Hepatocyte (in vitro differentiated cells): ENCODE measurements at regions not wholly inside any gene's neighbourhood (a gene's known extent, or its start where the extent isn't known, plus 50 kb on each side); places are given as distances from the start of the nearest gene placed in this dataset.
A peak's percentile ranks its signal among the peaks of the same experiment; 100 is the strongest.

Source experiments
- DNase-seq: peaks from one replicate; pipeline ENCODE4 v3.0.0-alpha.2; 2016; ENCODE audit warnings: low spot score
- H2AFZ ChIP-seq: fragments of 200-600 bp; sonication (generic); 2 replicates; pipeline ENCODE4 v1.6.0; 2016; ENCODE audit warnings: antibody characterized with exemption, mild to moderate bottlenecking
- H3K27ac ChIP-seq: fragments of 200-600 bp; sonication (generic); 2 replicates; pipeline ENCODE4 v1.5.1; 2016; ENCODE audit warnings: mild to moderate bottlenecking
- H3K27me3 ChIP-seq: fragments of 200-600 bp; sonication (generic); 2 replicates; pipeline ENCODE4 v1.6.1; 2016
- H3K36me3 ChIP-seq: fragments of 200-600 bp; sonication (generic); replicated peaks from 2 replicates; pipeline ENCODE4 v1.5.1; 2016; ENCODE audit warnings: low read depth; ENCODE audit not compliant: insufficient read depth
- H3K4me1 ChIP-seq: fragments of 200-600 bp; sonication (generic); 2 replicates; pipeline ENCODE4 v1.5.1; 2016; ENCODE audit warnings: mild to moderate bottlenecking, moderate library complexity; ENCODE audit not compliant: insufficient read depth
- H3K4me2 ChIP-seq: fragments of 200-600 bp; sonication (generic); 2 replicates; pipeline ENCODE4 v1.6.0; 2016
- H3K4me3 ChIP-seq: fragments of 200-600 bp; sonication (generic); 2 replicates; pipeline ENCODE4 v1.5.1; 2016; ENCODE audit warnings: mild to moderate bottlenecking
- H3K79me2 ChIP-seq: fragments of 200-600 bp; sonication (generic); 2 replicates; pipeline ENCODE4 v1.6.0; 2017; ENCODE audit warnings: mild to moderate bottlenecking
- H3K9me2 ChIP-seq: fragments of 200-600 bp; sonication (generic); replicated peaks from 2 replicates; pipeline ENCODE4 v1.6.0; 2017; ENCODE audit warnings: mild to moderate bottlenecking; ENCODE audit not compliant: insufficient read depth
- H3K9me3 ChIP-seq: fragments of 200-600 bp; sonication (generic); 2 replicates; pipeline ENCODE4 v1.5.1; 2016; ENCODE audit warnings: low read depth, mild to moderate bottlenecking
- H4K20me1 ChIP-seq: fragments of 200-600 bp; sonication (generic); 2 replicates; pipeline ENCODE4 v1.6.0; 2016; ENCODE audit warnings: mild to moderate bottlenecking; ENCODE audit not compliant: insufficient read depth, poor library complexity, severe bottlenecking
- EZH2 ChIP-seq: fragments of 200-600 bp; sonication (generic); IDR thresholded peaks from 2 replicates; pipeline ENCODE4 v1.6.1; 2016; ENCODE audit warnings: antibody characterized with exemption, mild to moderate bottlenecking, borderline replicate concordance
- EZH2phosphoT487 ChIP-seq: fragments of 200-600 bp; sonication (generic); IDR thresholded peaks from one replicate; pipeline ENCODE4 v1.6.1; 2018; ENCODE audit warnings: antibody characterized with exemption, mild to moderate bottlenecking, low read depth, moderate library complexity; ENCODE audit not compliant: unreplicated experiment, severe bottlenecking
- WGBS: methylation state at CpG from one replicate; pipeline ENCODE4 v1.1.6; 2016; ENCODE audit warnings: low lambda C conversion rate; ENCODE audit errors: missing lambda C conversion rate; 5-methylcytosine and 5-hydroxymethylcytosine counted together
- TF ChIP-seq, protein P1 (sequence below): fragments of 200-600 bp; sonication (generic); IDR thresholded peaks from 2 replicates; pipeline ENCODE4 v1.5.1; 2016; ENCODE audit warnings: antibody characterized with exemption, mild to moderate bottlenecking; ENCODE audit not compliant: poor library complexity

DNA sequence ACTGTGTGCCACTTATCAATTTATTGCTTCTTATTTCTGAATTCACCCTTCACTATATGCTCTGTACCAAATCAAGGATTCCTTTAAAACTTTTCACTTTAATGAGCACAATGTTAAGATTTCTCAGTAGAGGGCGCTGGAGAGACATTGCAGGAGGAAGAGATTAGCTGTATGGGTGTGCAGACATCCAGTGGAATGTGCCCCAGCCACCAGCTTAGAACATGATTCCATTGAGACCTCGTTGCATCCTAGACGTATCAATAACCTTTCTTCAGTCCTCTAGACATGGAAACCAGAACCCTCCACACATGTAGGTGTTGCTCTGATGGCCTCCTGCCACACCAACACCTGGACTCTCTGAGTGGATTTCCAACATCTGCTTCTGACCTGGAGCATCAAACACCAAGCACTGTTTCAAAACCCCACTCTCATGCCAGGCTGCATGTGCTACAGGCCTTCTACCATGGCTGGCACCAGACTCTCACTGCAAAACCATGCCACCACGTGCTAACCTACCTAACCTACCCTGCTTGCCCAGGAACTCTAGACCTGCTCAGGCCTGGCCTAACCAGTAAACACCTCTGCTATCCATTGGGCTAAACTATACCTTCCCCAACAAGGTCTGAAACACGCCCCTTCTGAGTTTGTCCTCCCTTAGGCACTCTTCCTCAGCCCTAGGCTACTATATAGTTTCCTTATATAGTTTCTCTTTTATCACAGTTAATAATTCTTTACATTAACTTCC is 633.2 kb upstream of the PKDCC start:
- WGBS: 49% methylated on average over 5 of the region's 5 CpGs
- H4K20me1 ChIP-seq: no peaks in the 10 kb centered on the region
- H3K79me2 ChIP-seq: no peaks in the 10 kb centered on the region
- H2AFZ ChIP-seq: no peak overlapping the region
- H3K9me2 ChIP-seq: no peaks in the 10 kb centered on the region
- no peak for TF ChIP-seq EZH2phosphoT487
- TF ChIP-seq, protein P1, sequence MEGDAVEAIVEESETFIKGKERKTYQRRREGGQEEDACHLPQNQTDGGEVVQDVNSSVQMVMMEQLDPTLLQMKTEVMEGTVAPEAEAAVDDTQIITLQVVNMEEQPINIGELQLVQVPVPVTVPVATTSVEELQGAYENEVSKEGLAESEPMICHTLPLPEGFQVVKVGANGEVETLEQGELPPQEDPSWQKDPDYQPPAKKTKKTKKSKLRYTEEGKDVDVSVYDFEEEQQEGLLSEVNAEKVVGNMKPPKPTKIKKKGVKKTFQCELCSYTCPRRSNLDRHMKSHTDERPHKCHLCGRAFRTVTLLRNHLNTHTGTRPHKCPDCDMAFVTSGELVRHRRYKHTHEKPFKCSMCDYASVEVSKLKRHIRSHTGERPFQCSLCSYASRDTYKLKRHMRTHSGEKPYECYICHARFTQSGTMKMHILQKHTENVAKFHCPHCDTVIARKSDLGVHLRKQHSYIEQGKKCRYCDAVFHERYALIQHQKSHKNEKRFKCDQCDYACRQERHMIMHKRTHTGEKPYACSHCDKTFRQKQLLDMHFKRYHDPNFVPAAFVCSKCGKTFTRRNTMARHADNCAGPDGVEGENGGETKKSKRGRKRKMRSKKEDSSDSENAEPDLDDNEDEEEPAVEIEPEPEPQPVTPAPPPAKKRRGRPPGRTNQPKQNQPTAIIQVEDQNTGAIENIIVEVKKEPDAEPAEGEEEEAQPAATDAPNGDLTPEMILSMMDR: peak; percentile 44
- TF ChIP-seq EZH2: no peak
- no peaks in the 10 kb centered on the region for H3K4me1 ChIP-seq
- no peaks in the 10 kb centered on the region for H3K27me3 ChIP-seq
- peak; percentile 48 for DNase-seq
- H3K4me3 ChIP-seq: no peak overlapping the region
- no peaks in the 10 kb centered on the region for H3K36me3 ChIP-seq
- H3K27ac ChIP-seq: no peak overlapping the region
- H3K9me3 ChIP-seq: no peaks in the 10 kb centered on the region
- no peak overlapping the region for H3K4me2 ChIP-seq

DNA sequence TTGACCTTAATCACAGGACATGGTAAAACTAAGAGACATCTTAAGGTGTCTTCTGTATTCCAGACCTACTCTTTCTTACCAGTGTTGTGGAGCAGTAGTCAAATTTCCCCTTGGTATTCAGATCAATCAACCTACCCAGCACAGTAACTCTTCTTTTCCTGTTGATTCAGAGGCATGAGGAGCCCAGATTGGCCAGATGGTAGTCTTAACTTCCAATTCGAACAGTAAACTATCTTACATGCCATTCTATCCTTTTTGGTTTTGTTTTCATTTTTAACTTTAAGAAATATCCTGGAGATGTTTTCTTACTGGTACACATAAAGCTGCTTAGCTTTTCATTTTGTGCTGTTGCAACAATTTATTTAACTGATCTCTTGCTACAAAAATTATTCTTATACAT is 630.3 kb upstream of the PKDCC start:
- WGBS: 84% methylated on average over 1 of the region's 1 CpG
- H3K79me2 ChIP-seq: no peaks in the 10 kb centered on the region
- H3K4me1 ChIP-seq: no peaks in the 10 kb centered on the region
- no peak for DNase-seq
- no peak overlapping the region for H2AFZ ChIP-seq
- no peaks in the 10 kb centered on the region for H3K27me3 ChIP-seq
- H3K9me2 ChIP-seq: no peaks in the 10 kb centered on the region
- no peak overlapping the region for H3K4me2 ChIP-seq
- H3K4me3 ChIP-seq: no peak overlapping the region
- TF ChIP-seq, protein P1: no peak
- TF ChIP-seq EZH2phosphoT487: no peak
- no peak for TF ChIP-seq EZH2
- H3K27ac ChIP-seq: no peak overlapping the region
- H3K36me3 ChIP-seq: no peaks in the 10 kb centered on the region
- no peaks in the 10 kb centered on the region for H3K9me3 ChIP-seq
- H4K20me1 ChIP-seq: no peaks in the 10 kb centered on the region

DNA sequence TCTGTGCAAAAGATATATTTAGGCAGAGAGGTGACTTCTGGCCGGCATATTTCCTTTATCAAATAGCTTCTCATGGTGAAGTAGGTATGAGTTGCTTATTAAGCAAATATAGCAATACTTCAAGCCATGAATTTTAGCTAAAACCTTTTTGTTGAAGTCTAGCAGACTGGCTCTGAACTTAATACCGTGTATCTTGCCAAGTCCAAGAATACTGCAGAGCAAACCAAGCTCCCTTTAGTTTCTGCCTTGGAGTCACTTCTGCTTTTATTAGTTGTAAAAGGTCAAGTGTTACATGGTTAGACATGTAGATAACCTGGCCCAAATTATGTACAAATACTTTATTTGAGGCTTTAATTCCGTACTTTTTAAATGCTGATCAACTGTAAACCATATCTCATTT is 627.6 kb upstream of the PKDCC start:
- no peak for TF ChIP-seq EZH2phosphoT487
- TF ChIP-seq EZH2: no peak
- Histone ChIP-seq H2AFZ (no peak overlapping the region), H3K79me2 (no peaks in the 10 kb centered on the region), H3K27ac (no peak overlapping the region), H4K20me1 (no peaks in the 10 kb centered on the region), H3K9me2 (no peaks in the 10 kb centered on the region), H3K4me1 (no peaks in the 10 kb centered on the region), H3K9me3 (no peaks in the 10 kb centered on the region), H3K27me3 (no peaks in the 10 kb centered on the region), H3K36me3 (no peaks in the 10 kb centered on the region), H3K4me3 (no peak overlapping the region), H3K4me2 (no peak overlapping the region)
- WGBS: 76% methylated on average over 3 of the region's 3 CpGs
- DNase-seq: no peak

DNA sequence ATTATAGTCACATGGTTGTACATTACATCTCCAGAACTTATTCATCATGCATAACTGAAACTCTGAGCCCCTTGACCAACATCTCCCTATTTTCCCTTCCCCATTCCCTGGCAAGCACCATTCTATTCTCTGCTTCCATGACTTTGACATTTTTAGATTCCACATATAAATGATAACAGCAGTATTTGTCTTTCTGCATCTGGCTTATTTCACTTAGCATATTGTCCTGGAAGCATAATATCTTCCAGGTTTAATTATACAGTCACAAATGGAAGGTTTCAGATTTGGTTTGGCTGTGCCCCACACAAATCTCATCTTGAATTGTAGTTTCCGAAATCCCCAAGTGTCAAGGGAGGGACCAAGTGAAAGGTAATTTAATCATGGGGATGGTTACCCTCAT is 626.9 kb upstream of the PKDCC start:
- Histone ChIP-seq H3K27me3 (no peaks in the 10 kb centered on the region), H3K27ac (no peak overlapping the region), H3K79me2 (no peaks in the 10 kb centered on the region), H2AFZ (no peak overlapping the region), H3K9me3 (no peaks in the 10 kb centered on the region), H3K9me2 (no peaks in the 10 kb centered on the region), H3K36me3 (no peaks in the 10 kb centered on the region), H3K4me1 (no peaks in the 10 kb centered on the region), H3K4me2 (no peak overlapping the region), H3K4me3 (no peak overlapping the region), H4K20me1 (no peaks in the 10 kb centered on the region)
- DNase-seq: no peak
- WGBS: 92% methylated on average over 1 of the region's 1 CpG
- TF ChIP-seq, protein P1: no peak
- no peak for TF ChIP-seq EZH2phosphoT487
- TF ChIP-seq EZH2: no peak
